ENCODE measurements at regions not wholly inside any gene's neighbourhood (a gene's known extent, or its start where the extent isn't known, plus 50 kb on each side); places are given as distances from the start of the nearest gene placed in this dataset.

- TF ChIP-seq CTCF (conservative IDR thresholded peaks at IDR 0.05; ENCODE audit: low read depth, low read length): no peak
- DNase-seq (ENCODE audit: low read depth): no peak
- no peak overlapping the region for H3K4me3 ChIP-seq (ENCODE audit: low read depth, low read length)
Observed at GRCh38 chr14:100398044-100398443, 74.9 kb downstream of the SLC25A47 start.

GRCh38 chr14:100399052-100399849 lies 76.1 kb downstream of the SLC25A47 start:
- no peak for TF ChIP-seq CTCF (conservative IDR thresholded peaks at IDR 0.05; ENCODE audit: low read depth, low read length)
- no peak for DNase-seq (ENCODE audit: low read depth)
- H3K4me3 ChIP-seq (ENCODE audit: low read depth, low read length): no peak overlapping the region

GRCh38 chr14:100400115-100400514 lies 77.0 kb downstream of the SLC25A47 start:
- DNase-seq (ENCODE audit: low read depth): no peak
- H3K4me3 ChIP-seq (ENCODE audit: low read depth, low read length): no peak overlapping the region
- no peak for TF ChIP-seq CTCF (conservative IDR thresholded peaks at IDR 0.05; ENCODE audit: low read depth, low read length)

GRCh38 chr14:100401031-100401692 lies 78.0 kb downstream of the SLC25A47 start:
- DNase-seq (ENCODE audit: low read depth): no peak
- H3K4me3 ChIP-seq (ENCODE audit: low read depth, low read length): no peak overlapping the region
- TF ChIP-seq CTCF (conservative IDR thresholded peaks at IDR 0.05; ENCODE audit: low read depth, low read length): no peak

- no peak for DNase-seq (ENCODE audit: low read depth)
- TF ChIP-seq CTCF (conservative IDR thresholded peaks at IDR 0.05; ENCODE audit: low read depth, low read length): no peak
- H3K4me3 ChIP-seq (ENCODE audit: low read depth, low read length): no peak overlapping the region
Observed at GRCh38 chr14:100401792-100402191, 78.7 kb downstream of the SLC25A47 start.

- no peak overlapping the region for H3K4me3 ChIP-seq (ENCODE audit: low read depth, low read length)
- no peak for DNase-seq (ENCODE audit: low read depth)
- TF ChIP-seq CTCF (conservative IDR thresholded peaks at IDR 0.05; ENCODE audit: low read depth, low read length): no peak
Observed at GRCh38 chr14:100402631-100403030, 79.5 kb downstream of the SLC25A47 start.

All from choroid plexus epithelial cell (primary cell).